ENCODE measurements at regions not wholly inside any gene's neighbourhood (a gene's known extent, or its start where the extent isn't known, plus 50 kb on each side); places are given as distances from the start of the nearest gene placed in this dataset.

DNA sequence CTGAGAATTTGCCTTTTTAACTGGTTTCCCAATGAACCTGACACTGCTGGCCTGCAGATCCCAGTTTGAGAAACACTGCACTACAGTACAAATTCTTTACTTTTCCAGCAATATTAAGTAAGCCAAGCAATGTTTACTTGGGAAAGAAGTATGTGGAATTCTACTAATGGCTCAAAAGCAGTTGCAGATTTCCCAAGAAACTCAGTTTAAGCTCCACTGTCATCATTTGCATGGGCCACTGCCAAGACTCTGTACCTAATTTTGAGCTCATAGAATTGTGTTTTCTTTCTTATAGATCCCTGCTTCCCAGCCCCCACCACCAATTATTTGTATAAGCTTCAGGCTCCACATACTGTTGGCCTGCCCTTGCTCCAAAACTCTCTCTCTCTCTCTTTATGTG lies 676.1 kb downstream of the RNF144A start:
- Histone ChIP-seq H3K9me3 (ENCODE audit: control insufficient read depth, insufficient read depth, low read depth, low read length) (no peaks in the 10 kb centered on the region), H3K4me1 (ENCODE audit: control insufficient read depth, insufficient read depth, low read length) (no peaks in the 10 kb centered on the region), H3K4me3 (ENCODE audit: low read depth, low read length) (no peak overlapping the region), H3K36me3 (ENCODE audit: control insufficient read depth in 2 of 2, insufficient read depth in 1 of 2, low read length in 2 of 2) (no peaks in the 10 kb centered on the region), H3K27ac (ENCODE audit: extremely low read depth, low read depth, low read length) (no peak overlapping the region)
- CTCF ChIA-PET, result no interaction called here
- TF ChIP-seq SCRT1 (tag by site-specific recombination; IDR thresholded peaks at IDR 0.05; ENCODE audit: borderline replicate concordance) (no peak), ZNF626 (tag by site-specific recombination; IDR thresholded peaks at IDR 0.05) (no peak), ZNF48 (tag by site-specific recombination; IDR thresholded peaks at IDR 0.05) (no peak), HOXA7 (CRISPR knock-in tag; IDR thresholded peaks at IDR 0.05; ENCODE audit: borderline replicate concordance) (no peak), YY1 (tag by site-specific recombination; IDR thresholded peaks at IDR 0.05) (no peak), ZSCAN16 (tag by site-specific recombination; IDR thresholded peaks at IDR 0.05) (no peak)
- POLR2A ChIA-PET, result no interaction called here

DNA sequence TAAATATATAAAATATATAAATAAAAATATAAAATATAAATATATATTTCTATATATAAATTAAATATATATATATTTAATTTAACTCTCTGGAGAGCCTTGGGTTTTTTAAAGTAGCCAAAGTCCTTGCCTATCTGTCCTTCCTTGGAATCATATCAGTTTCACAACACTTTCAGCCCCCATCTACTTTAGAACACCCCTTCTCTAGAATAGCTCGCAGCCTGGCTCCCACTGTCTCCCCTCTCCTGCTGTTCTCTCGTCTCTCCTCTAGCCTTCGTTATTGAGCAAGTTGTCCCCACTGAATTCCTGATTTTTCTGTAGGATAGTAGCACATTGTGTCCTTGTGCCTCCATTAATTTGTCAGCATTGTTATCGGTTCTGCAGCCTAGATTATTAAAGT lies 677.0 kb downstream of the RNF144A start:
- CTCF ChIA-PET, result no interaction called here
- POLR2A ChIA-PET, result no interaction called here

DNA sequence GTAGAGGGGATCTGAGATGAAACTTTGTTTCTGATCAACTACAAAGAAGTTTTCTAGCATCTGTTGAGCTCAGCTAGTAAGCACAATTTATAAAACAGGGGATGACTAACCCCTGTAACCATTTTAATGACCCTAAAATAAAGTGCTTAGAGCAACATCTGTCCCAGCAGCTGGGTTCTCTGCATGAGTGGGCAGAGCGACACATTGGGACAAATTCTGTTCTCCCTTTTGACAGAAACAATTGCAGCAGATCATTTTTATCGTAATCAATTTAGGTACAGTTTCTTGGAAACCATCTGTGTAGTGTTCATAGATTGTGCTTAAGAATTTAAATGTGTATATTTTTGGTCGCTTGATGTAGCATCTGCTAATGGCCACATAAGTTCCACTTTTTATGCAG lies 678.0 kb downstream of the RNF144A start:
- H3K4me1 ChIP-seq (ENCODE audit: control insufficient read depth, insufficient read depth, low read length), result no peaks in the 10 kb centered on the region
- no peak overlapping the region for H3K27ac ChIP-seq (ENCODE audit: extremely low read depth, low read depth, low read length)
- ChIA-PET POLR2A (no interaction called here), CTCF (no interaction called here)
- no peak for TF ChIP-seq ZNF391 (tag by site-specific recombination; IDR thresholded peaks at IDR 0.05; ENCODE audit: borderline replicate concordance, low read depth)
- no peak for TF ChIP-seq ZNF274 (IDR thresholded peaks at IDR 0.05; ENCODE audit: low read length)
- no peak for TF ChIP-seq ZNF274 (tag by site-specific recombination; IDR thresholded peaks at IDR 0.05; ENCODE audit: borderline replicate concordance)
- no peak for TF ChIP-seq GLIS2 (tag by site-specific recombination; IDR thresholded peaks at IDR 0.05)
- TF ChIP-seq, protein P1, sequence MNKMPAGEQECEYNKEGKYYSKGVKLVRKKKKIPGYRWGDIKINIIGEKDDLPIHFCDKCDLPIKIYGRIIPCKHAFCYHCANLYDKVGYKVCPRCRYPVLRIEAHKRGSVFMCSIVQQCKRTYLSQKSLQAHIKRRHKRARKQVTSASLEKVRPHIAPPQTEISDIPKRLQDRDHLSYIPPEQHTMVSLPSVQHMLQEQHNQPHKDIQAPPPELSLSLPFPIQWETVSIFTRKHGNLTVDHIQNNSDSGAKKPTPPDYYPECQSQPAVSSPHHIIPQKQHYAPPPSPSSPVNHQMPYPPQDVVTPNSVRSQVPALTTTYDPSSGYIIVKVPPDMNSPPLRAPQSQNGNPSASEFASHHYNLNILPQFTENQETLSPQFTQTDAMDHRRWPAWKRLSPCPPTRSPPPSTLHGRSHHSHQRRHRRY (tag by site-specific recombination; IDR thresholded peaks at IDR 0.05), result no peak
- no peak for TF ChIP-seq ZNF843 (tag by site-specific recombination; IDR thresholded peaks at IDR 0.05)
- no peak for TF ChIP-seq ZNF292 (tag by site-specific recombination; IDR thresholded peaks at IDR 0.05; ENCODE audit: borderline replicate concordance, low read depth)
- no peak for TF ChIP-seq ZNF133 (tag by site-specific recombination; IDR thresholded peaks at IDR 0.05)
- no peak for TF ChIP-seq ZNF664 (tag by site-specific recombination; IDR thresholded peaks at IDR 0.05)
- no peak for TF ChIP-seq ZNF624 (tag by site-specific recombination; IDR thresholded peaks at IDR 0.05)
- no peak for TF ChIP-seq ZNF791 (tag by site-specific recombination; IDR thresholded peaks at IDR 0.05)
- TF ChIP-seq ZNF626 (tag by site-specific recombination; IDR thresholded peaks at IDR 0.05), result no peak
- no peak for TF ChIP-seq ZNF248 (tag by site-specific recombination; IDR thresholded peaks at IDR 0.05)
- no peak for TF ChIP-seq HOXC10 (CRISPR knock-in tag; IDR thresholded peaks at IDR 0.05)
- TF ChIP-seq PRDM1 (tag by site-specific recombination; IDR thresholded peaks at IDR 0.05), result no peak
- no peaks in the 10 kb centered on the region for H3K36me3 ChIP-seq (ENCODE audit: control insufficient read depth in 2 of 2, insufficient read depth in 1 of 2, low read length in 2 of 2)
- no peaks in the 10 kb centered on the region for H3K9me3 ChIP-seq (ENCODE audit: control insufficient read depth, insufficient read depth, low read depth, low read length)
- no peak overlapping the region for H3K4me3 ChIP-seq (ENCODE audit: low read depth, low read length)

More for the DNA sequence above, 677.0 kb downstream of the RNF144A start:
- Histone ChIP-seq H3K27ac (ENCODE audit: extremely low read depth, low read depth, low read length) (no peak overlapping the region), H3K4me1 (ENCODE audit: control insufficient read depth, insufficient read depth, low read length) (no peaks in the 10 kb centered on the region), H3K4me3 (ENCODE audit: low read depth, low read length) (no peak overlapping the region), H3K9me3 (ENCODE audit: control insufficient read depth, insufficient read depth, low read depth, low read length) (no peaks in the 10 kb centered on the region), H3K36me3 (ENCODE audit: control insufficient read depth in 2 of 2, insufficient read depth in 1 of 2, low read length in 2 of 2) (no peaks in the 10 kb centered on the region)
- TF ChIP-seq ZNF555 (tag by site-specific recombination; conservative IDR thresholded peaks at IDR 0.05) (no peak), ZNF169 (tag by site-specific recombination; IDR thresholded peaks at IDR 0.05) (no peak), ZNF248 (tag by site-specific recombination; IDR thresholded peaks at IDR 0.05) (no peak), ZNF155 (tag by site-specific recombination; IDR thresholded peaks at IDR 0.05) (no peak), ZNF571 (tag by site-specific recombination; IDR thresholded peaks at IDR 0.05) (no peak), YY1 (tag by site-specific recombination; IDR thresholded peaks at IDR 0.05) (no peak), ZNF747 (tag by site-specific recombination; IDR thresholded peaks at IDR 0.05) (no peak), ZNF621 (tag by site-specific recombination; IDR thresholded peaks at IDR 0.05) (no peak), ZXDB (tag by site-specific recombination; IDR thresholded peaks at IDR 0.05) (no peak), KLF9 (tag by site-specific recombination; IDR thresholded peaks at IDR 0.05; ENCODE audit: low read depth) (no peak), ZNF510 (tag by site-specific recombination; IDR thresholded peaks at IDR 0.05; ENCODE audit: insufficient replicate concordance) (no peak), TRIM28 (IDR thresholded peaks at IDR 0.05; ENCODE audit: borderline replicate concordance, low read length) (no peak)
- TF ChIP-seq, protein P2, sequence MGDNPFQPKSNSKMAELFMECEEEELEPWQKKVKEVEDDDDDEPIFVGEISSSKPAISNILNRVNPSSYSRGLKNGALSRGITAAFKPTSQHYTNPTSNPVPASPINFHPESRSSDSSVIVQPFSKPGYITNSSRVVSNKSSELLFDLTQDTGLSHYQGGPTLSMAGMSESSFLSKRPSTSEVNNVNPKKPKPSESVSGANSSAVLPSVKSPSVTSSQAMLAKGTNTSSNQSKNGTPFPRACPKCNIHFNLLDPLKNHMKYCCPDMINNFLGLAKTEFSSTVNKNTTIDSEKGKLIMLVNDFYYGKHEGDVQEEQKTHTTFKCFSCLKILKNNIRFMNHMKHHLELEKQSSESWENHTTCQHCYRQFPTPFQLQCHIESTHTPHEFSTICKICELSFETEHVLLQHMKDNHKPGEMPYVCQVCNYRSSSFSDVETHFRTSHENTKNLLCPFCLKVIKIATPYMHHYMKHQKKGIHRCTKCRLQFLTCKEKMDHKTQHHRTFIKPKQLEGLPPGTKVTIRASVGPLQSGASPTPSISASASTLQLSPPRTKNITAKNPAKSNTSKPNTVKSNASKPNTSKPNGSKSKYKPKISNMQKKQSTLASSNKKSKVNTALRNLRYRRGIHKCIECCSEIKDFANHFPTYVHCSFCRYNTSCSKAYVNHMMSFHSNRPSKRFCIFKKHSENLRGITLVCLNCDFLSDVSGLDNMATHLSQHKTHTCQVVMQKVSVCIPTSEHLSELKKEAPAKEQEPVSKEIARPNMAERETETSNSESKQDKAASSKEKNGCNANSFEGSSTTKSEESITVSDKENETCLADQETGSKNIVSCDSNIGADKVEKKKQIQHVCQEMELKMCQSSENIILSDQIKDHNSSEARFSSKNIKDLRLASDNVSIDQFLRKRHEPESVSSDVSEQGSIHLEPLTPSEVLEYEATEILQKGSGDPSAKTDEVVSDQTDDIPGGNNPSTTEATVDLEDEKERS (tag by site-specific recombination; IDR thresholded peaks at IDR 0.05), result no peak
- TF ChIP-seq, protein P3, sequence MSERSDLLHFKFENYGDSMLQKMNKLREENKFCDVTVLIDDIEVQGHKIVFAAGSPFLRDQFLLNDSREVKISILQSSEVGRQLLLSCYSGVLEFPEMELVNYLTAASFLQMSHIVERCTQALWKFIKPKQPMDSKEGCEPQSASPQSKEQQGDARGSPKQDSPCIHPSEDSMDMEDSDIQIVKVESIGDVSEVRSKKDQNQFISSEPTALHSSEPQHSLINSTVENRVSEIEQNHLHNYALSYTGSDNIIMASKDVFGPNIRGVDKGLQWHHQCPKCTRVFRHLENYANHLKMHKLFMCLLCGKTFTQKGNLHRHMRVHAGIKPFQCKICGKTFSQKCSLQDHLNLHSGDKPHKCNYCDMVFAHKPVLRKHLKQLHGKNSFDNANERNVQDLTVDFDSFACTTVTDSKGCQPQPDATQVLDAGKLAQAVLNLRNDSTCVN (tag by site-specific recombination; optimal IDR thresholded peaks at IDR 0.05), result no peak
